GM12865 (cell line): ENCODE measurements at regions not wholly inside any gene's neighbourhood (a gene's known extent, or its start where the extent isn't known, plus 50 kb on each side); places are given as distances from the start of the nearest gene placed in this dataset.

Experiments
- DNase-seq: peaks from one replicate; pipeline ENCODE4 v3.0.0; 2010; ENCODE audit warnings: low read depth
- H3K4me3 ChIP-seq: 2 replicates; pipeline ENCODE4 v1.5.1; 2011; ENCODE audit warnings: mild to moderate bottlenecking, low read depth, low read length, control low read depth
- CTCF ChIP-seq: IDR thresholded peaks from 2 replicates; pipeline ENCODE4 v1.5.1; 2011; ENCODE audit warnings: low read length, control low read depth, low read depth, inconsistent platforms; ENCODE audit not compliant: insufficient read depth; ENCODE audit errors: missing control alignments

GRCh38 chr10:80896959-80897358, 359.3 kb downstream of the SH2D4B start:
- TF ChIP-seq CTCF = no peak
- no peak for DNase-seq

GRCh38 chr10:80900661-80901060, 363.0 kb downstream of the SH2D4B start:
- no peak for TF ChIP-seq CTCF
- no peak for DNase-seq
- H3K4me3 ChIP-seq = no peak overlapping the region

More at GRCh38 chr10:80896959-80897358, 359.3 kb downstream of the SH2D4B start:
- no peak overlapping the region for H3K4me3 ChIP-seq

- no peak for TF ChIP-seq CTCF
- no peak overlapping the region for H3K4me3 ChIP-seq
- no peak for DNase-seq
Measured at GRCh38 chr10:80908611-80909010, 370.9 kb downstream of the SH2D4B start.

- no peak for DNase-seq
- TF ChIP-seq CTCF = no peak
- H3K4me3 ChIP-seq = no peak overlapping the region
Measured at GRCh38 chr10:80909254-80909653, 371.6 kb downstream of the SH2D4B start.

- no peak overlapping the region for H3K4me3 ChIP-seq
- DNase-seq = no peak
- TF ChIP-seq CTCF = no peak
Measured at GRCh38 chr10:80917636-80918035, 379.9 kb downstream of the SH2D4B start.

- no peak overlapping the region for H3K4me3 ChIP-seq
- no peak for TF ChIP-seq CTCF
- DNase-seq = no peak
Measured at GRCh38 chr10:80921032-80921431, 383.3 kb downstream of the SH2D4B start.
